ENCODE measurements at regions not wholly inside any gene's neighbourhood (a gene's known extent, or its start where the extent isn't known, plus 50 kb on each side); places are given as distances from the start of the nearest gene placed in this dataset.

GRCh38 chr16:6280055-6280454, 1052.6 kb upstream of the RBFOX1 start:
- TF ChIP-seq ZNF136 (CRISPR knock-in tag; IDR thresholded peaks at IDR 0.05; ENCODE audit: low read depth) (no peak), CEBPZ (IDR thresholded peaks at IDR 0.05; ENCODE audit: low read length) (no peak), GTF3A (CRISPR knock-in tag; conservative IDR thresholded peaks at IDR 0.05) (no peak), SP4 (CRISPR knock-in tag; IDR thresholded peaks at IDR 0.05) (no peak), PAX8 (CRISPR knock-in tag; IDR thresholded peaks at IDR 0.05; ENCODE audit: borderline replicate concordance) (no peak), ZXDC (CRISPR knock-in tag; IDR thresholded peaks at IDR 0.05) (no peak), CC2D1A (CRISPR knock-in tag; IDR thresholded peaks at IDR 0.05) (no peak), ZNF674 (CRISPR knock-in tag; IDR thresholded peaks at IDR 0.05; ENCODE audit: low read depth) (no peak), CTCF (CRISPR knock-in tag; IDR thresholded peaks at IDR 0.05) (no peak), ZNF83 (CRISPR knock-in tag; IDR thresholded peaks at IDR 0.05; ENCODE audit: borderline replicate concordance) (no peak), REST (IDR thresholded peaks at IDR 0.05; ENCODE audit: borderline replicate concordance in 1 of 2, low read depth in 1 of 2, low read length in 2 of 2) (no peak)

All from HepG2 (cell line).